Caco-2 (cell line): ENCODE measurements at regions not wholly inside any gene's neighbourhood (a gene's known extent, or its start where the extent isn't known, plus 50 kb on each side); places are given as distances from the start of the nearest gene placed in this dataset.
"Not testable (repeated sequence)": the region's sequence is repeated elsewhere in the genome, so short reads cannot be mapped to it uniquely, and the experiment has no call there.

Source experiments
- BruUV-seq: library from RNA; stranded (reverse); fragments of 400-500 nt; replicated peaks from 2 replicates; lab custom pipeline; 2021; lab: Mats Ljungman, UMichigan
- CTCF ChIA-PET: fragments of 300-600 bp; sonication (Branson Sonifier 250); formaldehyde crosslinking; loops from one replicate; lab custom pipeline; 2022; ENCODE audit warnings: antibody characterized with exemption; lab: Charles Lee
- POLR2A ChIA-PET: fragments of 300-600 bp; sonication (Branson Sonifier 250); formaldehyde crosslinking; loops from one replicate; lab custom pipeline; 2022; ENCODE audit warnings: antibody characterized with exemption; lab: Charles Lee
- DNase-seq, 2 experiments: peaks; one replicate each; pipeline versions ENCODE4 v3.0.0 to v3.0.0-alpha.2; 2020 to 2022
- H3K27me3 ChIP-seq: replicated peaks from 2 replicates; pipeline ENCODE4 v1.6.0; 2011; ENCODE audit warnings: low read length; ENCODE audit not compliant: control insufficient read depth, insufficient read depth
- H3K36me3 ChIP-seq: 2 replicates; pipeline ENCODE4 v1.5.1; 2011; ENCODE audit warnings: low read length; ENCODE audit not compliant: control insufficient read depth, insufficient read depth
- H3K4me1 ChIP-seq: fragments of 250-450 bp; sonication (Bioruptor Pico); 2 replicates; pipeline ENCODE4 v1.5.1; 2020; ENCODE audit warnings: mild to moderate bottlenecking
- H3K4me3 ChIP-seq: 2 replicates; pipeline ENCODE4 v1.5.1; 2011; ENCODE audit warnings: low read depth, mild to moderate bottlenecking, control low read depth, low read length
- H3K9me3 ChIP-seq: fragments of 250-450 bp; sonication (Bioruptor Pico); 2 replicates; pipeline ENCODE4 v1.5.1; 2020; ENCODE audit warnings: mild to moderate bottlenecking, moderate library complexity
- H3K27ac Mint-ChIP-seq: one replicate; pipeline ENCODE4 v1.8.0; 2022; ENCODE audit warnings: mixed read lengths; ENCODE audit not compliant: unreplicated experiment
- H3K27me3 Mint-ChIP-seq: one replicate; pipeline ENCODE4 v1.8.0; 2022; ENCODE audit warnings: mixed read lengths; ENCODE audit not compliant: insufficient read depth, unreplicated experiment
- H3K36me3 Mint-ChIP-seq: one replicate; pipeline ENCODE4 v1.8.0; 2022; ENCODE audit warnings: mild to moderate bottlenecking, mixed read lengths; ENCODE audit not compliant: insufficient read depth, unreplicated experiment
- H3K4me1 Mint-ChIP-seq: one replicate; pipeline ENCODE4 v1.8.0; 2022; ENCODE audit warnings: low read depth, mixed read lengths; ENCODE audit not compliant: unreplicated experiment
- H3K4me3 Mint-ChIP-seq: one replicate; pipeline ENCODE4 v1.8.0; 2022; ENCODE audit warnings: mild to moderate bottlenecking, moderate library complexity, mixed read lengths; ENCODE audit not compliant: unreplicated experiment
- H3K9me3 Mint-ChIP-seq: one replicate; pipeline ENCODE4 v1.8.0; 2022; ENCODE audit warnings: mixed read lengths; ENCODE audit not compliant: unreplicated experiment
- CTCF ChIP-seq, 2 experiments: fragments of 200-600 bp in 1 of 2; IDR thresholded peaks; 1 replicate in 1 of 2; 2 replicates in 1 of 2; pipeline versions ENCODE4 v1.5.1 to v1.8.0; 2011 to 2022; ENCODE audit warnings: antibody characterized with exemption in 1 of 2, control low read depth in 1 of 2, inconsistent platforms in 1 of 2, low read depth in 1 of 2, low read length in 1 of 2, mild to moderate bottlenecking in 1 of 2, moderate library complexity in 1 of 2; ENCODE audit not compliant: insufficient read depth in 1 of 2, severe bottlenecking in 1 of 2, unreplicated experiment in 1 of 2
- intact Hi-C: fragments of 100-400 bp; cut with micrococcal nuclease; formaldehyde crosslinking; loops from one replicate; pipeline ENCODE4 v1.10.0; 2022; ENCODE audit not compliant: unreplicated experiment

GRCh38 chr10:2547606-2548005 is 519.7 kb upstream of the PFKP start:
- BruUV-seq = no TSS peak
- H3K9me3 ChIP-seq = no peaks in the 10 kb centered on the region
- H3K4me3 ChIP-seq = no peak overlapping the region
- ChIA-PET CTCF (no interaction called here), POLR2A (no interaction called here)
- H3K27me3 ChIP-seq = no peaks in the 10 kb centered on the region
- Mint-ChIP-seq H3K9me3 (no peaks in the 10 kb centered on the region), H3K4me3 (no peak overlapping the region), H3K4me1 (no peaks in the 10 kb centered on the region), H3K27me3 (peaks cover 15% of the 10 kb centered on the region), H3K36me3 (no peaks in the 10 kb centered on the region), H3K27ac (no peak overlapping the region)
- no peak for TF ChIP-seq CTCF (IDR thresholded peaks at IDR 0.05; ENCODE audit: insufficient read depth in 1 of 2, low read depth in 1 of 2, low read length in 1 of 2, severe bottlenecking in 1 of 2, unreplicated experiment in 1 of 2)
- intact Hi-C loops = no loop called here
- no peak for DNase-seq
- no peaks in the 10 kb centered on the region for H3K4me1 ChIP-seq
- H3K36me3 ChIP-seq = no peaks in the 10 kb centered on the region

- peaks cover 18% of the 10 kb centered on the region for H3K27me3 Mint-ChIP-seq
- intact Hi-C loops, CTCF ChIA-PET: not testable (repeated sequence)
Observed at GRCh38 chr10:2546894-2547293, 520.5 kb upstream of the PFKP start.

GRCh38 chr10:2543974-2544373 is 523.4 kb upstream of the PFKP start:
- no peaks in the 10 kb centered on the region for H3K4me1 Mint-ChIP-seq
- no peak overlapping the region for H3K4me3 Mint-ChIP-seq
- POLR2A ChIA-PET = no interaction called here
- peaks cover 12% of the 10 kb centered on the region for H3K27me3 Mint-ChIP-seq
- H3K36me3 Mint-ChIP-seq = no peaks in the 10 kb centered on the region
- CTCF ChIA-PET = no interaction called here
- Histone ChIP-seq H3K36me3 (no peaks in the 10 kb centered on the region), H3K4me1 (no peaks in the 10 kb centered on the region), H3K9me3 (no peaks in the 10 kb centered on the region), H3K27me3 (no peaks in the 10 kb centered on the region), H3K4me3 (no peak overlapping the region)
- no TSS peak for BruUV-seq
- intact Hi-C loops = no loop called here
- no peak for TF ChIP-seq CTCF (IDR thresholded peaks at IDR 0.05; ENCODE audit: insufficient read depth in 1 of 2, low read depth in 1 of 2, low read length in 1 of 2, severe bottlenecking in 1 of 2, unreplicated experiment in 1 of 2)
- no peak overlapping the region for H3K27ac Mint-ChIP-seq
- no peaks in the 10 kb centered on the region for H3K9me3 Mint-ChIP-seq
- no peak for DNase-seq

More at GRCh38 chr10:2546894-2547293, 520.5 kb upstream of the PFKP start:
- POLR2A ChIA-PET, H3K27ac Mint-ChIP-seq, H3K4me3 Mint-ChIP-seq, H3K9me3 ChIP-seq, H3K9me3 Mint-ChIP-seq, H3K4me1 ChIP-seq, H3K4me1 Mint-ChIP-seq, H3K36me3 ChIP-seq, H3K27me3 ChIP-seq, BruUV-seq, H3K36me3 Mint-ChIP-seq, H3K4me3 ChIP-seq, DNase-seq: not testable (repeated sequence)
